ENCODE measurements at regions not wholly inside any gene's neighbourhood (a gene's known extent, or its start where the extent isn't known, plus 50 kb on each side); places are given as distances from the start of the nearest gene placed in this dataset.
"Not testable (repeated sequence)": the region's sequence is repeated elsewhere in the genome, so short reads cannot be mapped to it uniquely, and the experiment has no call there.

DNA sequence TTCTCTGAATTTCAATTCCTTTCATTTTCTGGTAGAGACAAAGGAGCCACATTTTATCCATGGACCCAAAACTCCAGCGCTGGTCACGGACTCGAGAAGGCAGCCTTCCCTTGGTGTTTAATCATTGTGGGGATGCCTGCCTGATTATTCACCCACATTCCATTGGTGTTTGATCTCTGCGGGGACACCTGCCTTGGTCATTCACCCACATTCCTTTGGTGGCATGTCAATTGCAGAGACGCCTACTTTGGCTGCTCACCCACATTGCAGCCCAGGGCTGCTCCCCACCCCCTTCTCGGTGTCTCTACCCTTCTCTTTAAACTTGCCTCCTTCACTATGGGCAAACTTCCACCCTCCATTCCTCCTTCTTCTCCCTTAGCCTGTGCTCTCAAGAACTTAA, 780.7 kb upstream of the POU3F4 start:
- TF ChIP-seq, protein P1, sequence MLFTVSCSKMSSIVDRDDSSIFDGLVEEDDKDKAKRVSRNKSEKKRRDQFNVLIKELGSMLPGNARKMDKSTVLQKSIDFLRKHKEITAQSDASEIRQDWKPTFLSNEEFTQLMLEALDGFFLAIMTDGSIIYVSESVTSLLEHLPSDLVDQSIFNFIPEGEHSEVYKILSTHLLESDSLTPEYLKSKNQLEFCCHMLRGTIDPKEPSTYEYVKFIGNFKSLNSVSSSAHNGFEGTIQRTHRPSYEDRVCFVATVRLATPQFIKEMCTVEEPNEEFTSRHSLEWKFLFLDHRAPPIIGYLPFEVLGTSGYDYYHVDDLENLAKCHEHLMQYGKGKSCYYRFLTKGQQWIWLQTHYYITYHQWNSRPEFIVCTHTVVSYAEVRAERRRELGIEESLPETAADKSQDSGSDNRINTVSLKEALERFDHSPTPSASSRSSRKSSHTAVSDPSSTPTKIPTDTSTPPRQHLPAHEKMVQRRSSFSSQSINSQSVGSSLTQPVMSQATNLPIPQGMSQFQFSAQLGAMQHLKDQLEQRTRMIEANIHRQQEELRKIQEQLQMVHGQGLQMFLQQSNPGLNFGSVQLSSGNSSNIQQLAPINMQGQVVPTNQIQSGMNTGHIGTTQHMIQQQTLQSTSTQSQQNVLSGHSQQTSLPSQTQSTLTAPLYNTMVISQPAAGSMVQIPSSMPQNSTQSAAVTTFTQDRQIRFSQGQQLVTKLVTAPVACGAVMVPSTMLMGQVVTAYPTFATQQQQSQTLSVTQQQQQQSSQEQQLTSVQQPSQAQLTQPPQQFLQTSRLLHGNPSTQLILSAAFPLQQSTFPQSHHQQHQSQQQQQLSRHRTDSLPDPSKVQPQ (CRISPR knock-in tag; IDR thresholded peaks at IDR 0.05; ENCODE audit: borderline replicate concordance) = not testable (repeated sequence)
- not testable (repeated sequence) for TF ChIP-seq U2AF1 (optimal IDR thresholded peaks at IDR 0.05; ENCODE audit: low read depth, low read length); IRF2 (CRISPR knock-in tag; IDR thresholded peaks at IDR 0.05); ZFX (CRISPR knock-in tag; IDR thresholded peaks at IDR 0.05); NELFE (IDR thresholded peaks at IDR 0.05; ENCODE audit: insufficient read depth, insufficient read length); ZNF717 (CRISPR knock-in tag; IDR thresholded peaks at IDR 0.05); RAD21 (CRISPR knock-in tag; conservative IDR thresholded peaks at IDR 0.05 in 1 of 2, IDR thresholded peaks at IDR 0.05 in 1 of 2); SREBF1 (IDR thresholded peaks at IDR 0.05; ENCODE audit: borderline replicate concordance, low read depth, low read length); POLR2A (conservative IDR thresholded peaks at IDR 0.05); RBM39 (optimal IDR thresholded peaks at IDR 0.05; ENCODE audit: low read depth, low read length); KAT7 (CRISPR knock-in tag; IDR thresholded peaks at IDR 0.05; ENCODE audit: borderline replicate concordance); MCM5 (IDR thresholded peaks at IDR 0.05; ENCODE audit: low read depth)
- TF ChIP-seq, protein P2, sequence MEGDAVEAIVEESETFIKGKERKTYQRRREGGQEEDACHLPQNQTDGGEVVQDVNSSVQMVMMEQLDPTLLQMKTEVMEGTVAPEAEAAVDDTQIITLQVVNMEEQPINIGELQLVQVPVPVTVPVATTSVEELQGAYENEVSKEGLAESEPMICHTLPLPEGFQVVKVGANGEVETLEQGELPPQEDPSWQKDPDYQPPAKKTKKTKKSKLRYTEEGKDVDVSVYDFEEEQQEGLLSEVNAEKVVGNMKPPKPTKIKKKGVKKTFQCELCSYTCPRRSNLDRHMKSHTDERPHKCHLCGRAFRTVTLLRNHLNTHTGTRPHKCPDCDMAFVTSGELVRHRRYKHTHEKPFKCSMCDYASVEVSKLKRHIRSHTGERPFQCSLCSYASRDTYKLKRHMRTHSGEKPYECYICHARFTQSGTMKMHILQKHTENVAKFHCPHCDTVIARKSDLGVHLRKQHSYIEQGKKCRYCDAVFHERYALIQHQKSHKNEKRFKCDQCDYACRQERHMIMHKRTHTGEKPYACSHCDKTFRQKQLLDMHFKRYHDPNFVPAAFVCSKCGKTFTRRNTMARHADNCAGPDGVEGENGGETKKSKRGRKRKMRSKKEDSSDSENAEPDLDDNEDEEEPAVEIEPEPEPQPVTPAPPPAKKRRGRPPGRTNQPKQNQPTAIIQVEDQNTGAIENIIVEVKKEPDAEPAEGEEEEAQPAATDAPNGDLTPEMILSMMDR (IDR thresholded peaks at IDR 0.05 in 2 of 3, conservative IDR thresholded peaks at IDR 0.05 in 1 of 3; ENCODE audit: insufficient read depth in 2 of 3, low read depth in 1 of 3, low read length in 3 of 3) = not testable (repeated sequence)
- TF ChIP-seq, protein P3, sequence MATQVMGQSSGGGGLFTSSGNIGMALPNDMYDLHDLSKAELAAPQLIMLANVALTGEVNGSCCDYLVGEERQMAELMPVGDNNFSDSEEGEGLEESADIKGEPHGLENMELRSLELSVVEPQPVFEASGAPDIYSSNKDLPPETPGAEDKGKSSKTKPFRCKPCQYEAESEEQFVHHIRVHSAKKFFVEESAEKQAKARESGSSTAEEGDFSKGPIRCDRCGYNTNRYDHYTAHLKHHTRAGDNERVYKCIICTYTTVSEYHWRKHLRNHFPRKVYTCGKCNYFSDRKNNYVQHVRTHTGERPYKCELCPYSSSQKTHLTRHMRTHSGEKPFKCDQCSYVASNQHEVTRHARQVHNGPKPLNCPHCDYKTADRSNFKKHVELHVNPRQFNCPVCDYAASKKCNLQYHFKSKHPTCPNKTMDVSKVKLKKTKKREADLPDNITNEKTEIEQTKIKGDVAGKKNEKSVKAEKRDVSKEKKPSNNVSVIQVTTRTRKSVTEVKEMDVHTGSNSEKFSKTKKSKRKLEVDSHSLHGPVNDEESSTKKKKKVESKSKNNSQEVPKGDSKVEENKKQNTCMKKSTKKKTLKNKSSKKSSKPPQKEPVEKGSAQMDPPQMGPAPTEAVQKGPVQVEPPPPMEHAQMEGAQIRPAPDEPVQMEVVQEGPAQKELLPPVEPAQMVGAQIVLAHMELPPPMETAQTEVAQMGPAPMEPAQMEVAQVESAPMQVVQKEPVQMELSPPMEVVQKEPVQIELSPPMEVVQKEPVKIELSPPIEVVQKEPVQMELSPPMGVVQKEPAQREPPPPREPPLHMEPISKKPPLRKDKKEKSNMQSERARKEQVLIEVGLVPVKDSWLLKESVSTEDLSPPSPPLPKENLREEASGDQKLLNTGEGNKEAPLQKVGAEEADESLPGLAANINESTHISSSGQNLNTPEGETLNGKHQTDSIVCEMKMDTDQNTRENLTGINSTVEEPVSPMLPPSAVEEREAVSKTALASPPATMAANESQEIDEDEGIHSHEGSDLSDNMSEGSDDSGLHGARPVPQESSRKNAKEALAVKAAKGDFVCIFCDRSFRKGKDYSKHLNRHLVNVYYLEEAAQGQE (IDR thresholded peaks at IDR 0.05; ENCODE audit: borderline replicate concordance) = not testable (repeated sequence)
- TF ChIP-seq, protein P3 (CRISPR knock-in tag; IDR thresholded peaks at IDR 0.05; ENCODE audit: low read depth) = not testable (repeated sequence)

Data from K562 (cell line).